SU-DHL-6 (cell line): ENCODE measurements at regions not wholly inside any gene's neighbourhood (a gene's known extent, or its start where the extent isn't known, plus 50 kb on each side); places are given as distances from the start of the nearest gene placed in this dataset.
"Not testable (repeated sequence)": the region's sequence is repeated elsewhere in the genome, so short reads cannot be mapped to it uniquely, and the experiment has no call there.

Source experiments
- CTCF ChIP-seq: fragments of 200-600 bp; sonication (generic); IDR thresholded peaks from one replicate; pipeline ENCODE4 v1.5.1; 2017; ENCODE audit warnings: antibody characterized with exemption, mild to moderate bottlenecking, low read length, moderate library complexity; ENCODE audit not compliant: insufficient read depth, poor library complexity, severe bottlenecking
- EZH2phosphoT487 ChIP-seq: fragments of 200-600 bp; sonication (generic), shearing (Covaris generic); conservative IDR thresholded peaks from 2 replicates; pipeline ENCODE4 v1.6.1; 2018; ENCODE audit warnings: mild to moderate bottlenecking, antibody characterized with exemption, low read length, moderate library complexity, mixed read lengths

- TF ChIP-seq CTCF, EZH2phosphoT487: not testable (repeated sequence)
These were observed 1204.2 kb downstream of the RPIA start for GRCh38 chr2:89895629-89896028.
